Keratinocyte (primary cell): ENCODE measurements at regions not wholly inside any gene's neighbourhood (a gene's known extent, or its start where the extent isn't known, plus 50 kb on each side); places are given as distances from the start of the nearest gene placed in this dataset.

Source experiments
- CTCF ChIP-seq, 3 experiments: IDR thresholded peaks in 1 of 3; conservative IDR thresholded peaks in 1 of 3; optimal IDR thresholded peaks in 1 of 3; 2 replicates in 2 of 3; 3 replicates in 1 of 3; pipeline versions ENCODE3 to v1.5.1; 2011; ENCODE audit warnings: low read length in 3 of 3, mild to moderate bottlenecking in 3 of 3, moderate library complexity in 2 of 3, control low read depth in 1 of 3, inconsistent platforms in 1 of 3; ENCODE audit not compliant: insufficient read depth in 2 of 3; ENCODE audit errors: extremely low read depth in 1 of 3
- EZH2 ChIP-seq: IDR thresholded peaks from one replicate; pipeline ENCODE4 v1.6.1; 2012; ENCODE audit warnings: inconsistent platforms, mild to moderate bottlenecking, low read length, moderate library complexity

- no peak for TF ChIP-seq CTCF (optimal IDR thresholded peaks at IDR 0.05 in 1 of 3, IDR thresholded peaks at IDR 0.05 in 1 of 3, conservative IDR thresholded peaks at IDR 0.05 in 1 of 3; ENCODE audit: extremely low read depth in 1 of 3, insufficient read depth in 2 of 3, low read length in 3 of 3)
- no peak for TF ChIP-seq EZH2
Measured at GRCh38 chr3:117619805-117620204, 910.2 kb downstream of the TUSC7 start.
